Posterior vena cava (tissue), 2 donors: ENCODE measurements at regions not wholly inside any gene's neighbourhood (a gene's known extent, or its start where the extent isn't known, plus 50 kb on each side); places are given as distances from the start of the nearest gene placed in this dataset.
"Not testable (repeated sequence)": the region's sequence is repeated elsewhere in the genome, so short reads cannot be mapped to it uniquely, and the experiment has no call there.

ENCODE experiments used
- DNase-seq: peaks from one replicate; pipeline ENCODE4 v3.0.0-alpha.2; 2020; ENCODE audit warnings: low spot score
- intact Hi-C, 2 donors: fragments of 100-400 bp; cut with DNase I; formaldehyde crosslinking; loops; one replicate each; pipeline versions ENCODE4 v1.14.1 to v1.14.2; 2022 to 2023
- donor health status: DM: yes; HTN: yes; CAD: no.
- donor health status: DM: yes; HTN: yes; CAD: no.

DNA sequence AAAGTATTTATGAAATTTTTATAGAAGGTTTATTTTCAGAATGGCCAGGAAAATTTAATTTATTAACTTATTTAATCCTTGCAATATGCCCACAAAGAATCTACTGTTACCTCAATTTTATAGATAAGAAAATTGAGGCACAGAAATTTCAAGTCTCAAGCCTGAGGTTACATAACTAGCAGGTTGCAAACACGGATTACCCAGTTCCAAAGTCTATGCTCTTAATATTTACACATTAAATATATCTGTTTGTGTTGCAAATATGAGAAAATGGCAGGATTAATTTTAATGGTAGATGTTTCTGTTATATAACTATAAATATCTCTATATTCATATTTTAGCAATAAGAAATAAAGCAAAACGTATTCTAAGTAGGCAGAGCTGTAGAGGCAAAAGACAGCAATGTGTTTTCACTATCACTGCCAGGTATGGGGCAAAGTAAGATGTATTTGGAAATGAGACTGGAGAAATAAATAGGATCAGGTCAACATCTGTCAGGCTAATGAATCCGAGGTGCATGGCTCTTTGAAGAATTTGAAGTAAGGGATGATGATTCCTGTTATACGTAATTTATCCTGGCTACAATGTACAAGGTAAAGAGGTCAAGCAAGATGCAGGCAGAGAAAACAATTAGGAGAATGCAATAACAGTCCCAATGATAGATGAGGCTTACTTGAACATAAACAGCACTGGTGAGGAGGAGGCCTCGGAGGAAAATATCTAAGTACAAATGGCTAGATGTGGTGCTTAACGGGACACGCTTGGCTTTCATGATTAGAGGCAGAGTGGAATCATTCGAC is 354.1 kb upstream of the VSTM2A start:
- DNase-seq: no peak
- intact Hi-C loops: no loop called here

DNA sequence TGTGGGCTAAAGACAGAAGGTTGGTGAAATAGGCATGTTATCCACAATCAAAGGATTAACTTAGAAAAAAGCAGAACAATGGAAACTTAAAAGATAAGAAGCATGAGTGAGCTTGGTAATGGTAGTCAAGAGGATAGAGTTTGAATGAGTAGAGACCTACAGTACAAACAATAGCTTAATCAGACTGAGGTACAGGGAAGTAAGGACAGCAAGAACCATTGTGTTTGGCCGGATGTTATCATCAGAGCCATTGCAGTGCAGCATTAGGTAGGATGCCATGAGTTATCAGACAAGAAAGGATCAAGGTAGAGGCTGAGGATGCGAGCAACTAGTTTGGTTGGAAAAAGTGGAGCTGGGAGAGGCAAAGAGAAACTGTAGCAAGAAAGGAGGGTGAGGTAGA is 353.3 kb upstream of the VSTM2A start:
- intact Hi-C loops: no loop called here
- no peak for DNase-seq

DNA sequence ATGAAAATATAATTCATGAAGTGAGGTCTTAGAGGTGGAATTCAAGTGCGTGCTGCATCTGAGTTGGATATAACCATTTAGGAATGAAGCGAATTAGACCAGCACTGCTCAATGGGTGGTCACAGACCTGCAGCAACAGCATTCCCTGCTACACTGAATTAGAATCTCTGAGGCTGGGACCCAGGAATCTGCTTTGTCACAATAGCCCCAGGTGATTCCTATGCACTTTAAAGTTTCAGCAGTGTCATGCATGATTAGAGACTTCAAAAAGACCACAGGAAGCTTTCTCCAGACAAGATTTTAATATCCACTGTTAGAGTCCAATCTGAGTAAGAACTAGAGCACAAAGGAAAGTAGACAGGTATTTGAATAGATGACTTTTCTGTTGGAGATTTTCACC is 352.8 kb upstream of the VSTM2A start:
- intact Hi-C loops: no loop called here

DNA sequence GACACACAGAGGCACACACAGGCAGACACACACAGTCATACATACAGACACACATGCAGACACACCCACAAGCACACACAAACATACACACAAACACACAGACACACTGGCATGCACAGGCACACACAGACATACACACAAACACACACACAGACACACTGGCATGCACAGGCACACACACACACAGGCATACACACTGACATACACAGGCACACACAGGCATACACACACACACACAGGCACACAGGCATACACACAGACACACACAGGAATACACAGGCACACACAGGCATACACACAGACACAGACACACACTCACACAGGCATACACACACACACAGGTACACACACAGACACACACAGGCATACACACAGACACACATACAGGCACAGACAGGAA is 340.7 kb upstream of the VSTM2A start:
- no peak for DNase-seq
- intact Hi-C loops: no loop called here

More for the DNA sequence above, 352.8 kb upstream of the VSTM2A start:
- no peak for DNase-seq

DNA sequence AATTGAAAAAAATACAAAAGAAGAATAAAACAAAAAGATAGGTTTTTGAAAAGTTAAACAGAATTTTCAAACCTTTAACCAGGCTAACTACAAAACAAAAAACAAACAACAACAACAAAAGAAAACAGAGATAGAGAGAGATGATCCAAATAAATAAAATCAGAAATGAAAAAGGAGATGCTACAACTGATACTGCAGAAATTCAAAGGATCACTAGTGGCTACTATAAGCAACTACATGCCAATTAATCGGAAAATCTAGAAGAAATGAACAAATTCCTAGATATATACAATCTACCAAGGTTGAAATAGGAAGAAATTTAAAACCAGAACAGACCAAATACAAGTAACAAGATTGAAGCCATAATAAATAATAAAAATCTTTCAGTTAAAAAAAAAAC is 326.8 kb upstream of the VSTM2A start:
- DNase-seq: no peak
- intact Hi-C loops: no loop called here

DNA sequence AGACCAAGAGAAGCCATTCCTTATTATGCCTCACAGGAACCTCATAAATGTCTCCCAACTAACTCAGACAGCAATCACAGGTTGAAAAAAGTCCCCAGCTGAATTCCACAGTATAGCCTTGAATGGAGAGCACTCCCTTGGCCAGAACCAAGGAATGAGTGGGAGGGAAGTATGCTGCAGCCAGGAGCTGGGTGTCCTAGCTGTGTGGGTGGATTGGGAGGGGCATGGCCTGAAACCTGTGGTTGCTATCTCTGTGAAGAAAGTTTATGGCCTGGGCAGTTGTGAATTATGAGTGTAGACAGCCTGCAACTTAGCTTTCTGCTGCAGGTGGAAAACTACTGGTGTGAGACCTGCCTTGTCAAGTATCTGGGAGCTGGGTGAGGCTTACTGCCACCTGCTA is 316.1 kb upstream of the VSTM2A start:
- DNase-seq, intact Hi-C loops: not testable (repeated sequence)

DNA sequence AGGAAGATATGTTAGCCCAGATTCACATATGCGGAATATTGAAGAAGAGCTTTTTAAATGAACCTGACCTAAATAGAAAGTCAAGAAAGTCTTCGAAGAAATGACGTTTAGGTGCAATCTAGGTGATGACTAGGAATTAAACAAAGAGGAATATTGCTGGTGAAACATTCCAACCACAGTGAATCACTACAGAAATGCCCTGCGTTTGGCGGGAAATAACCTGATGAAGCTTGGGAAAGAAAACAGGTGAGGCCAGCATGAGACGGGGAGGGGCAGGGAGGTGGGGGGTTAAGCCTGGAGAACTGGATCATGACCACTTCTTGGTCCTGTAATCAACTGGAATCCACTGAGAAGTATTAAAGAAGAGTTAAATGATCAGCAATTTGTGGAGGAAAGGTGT is 299.4 kb upstream of the VSTM2A start:
- no peak for DNase-seq
- intact Hi-C loops: no loop called here

DNA sequence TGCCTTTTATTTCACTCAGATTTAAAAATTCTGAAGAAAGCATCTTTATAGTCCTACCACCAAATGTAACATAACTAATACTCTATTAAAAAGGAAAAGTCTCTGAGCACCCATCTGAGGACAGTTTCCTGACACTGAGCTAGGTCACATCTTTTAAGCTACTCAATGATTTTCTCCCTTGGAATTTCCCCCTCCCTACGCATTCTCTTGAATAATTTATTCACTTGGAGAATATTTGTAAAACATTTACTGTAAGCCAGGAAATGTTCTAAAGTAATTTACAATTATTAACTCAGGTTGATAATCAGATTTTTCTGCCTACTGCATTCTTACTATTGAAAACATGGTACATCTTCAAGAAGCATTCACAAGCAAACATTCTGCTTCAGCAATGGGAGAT is 297.2 kb upstream of the VSTM2A start:
- DNase-seq: no peak
- intact Hi-C loops: no loop called here

DNA sequence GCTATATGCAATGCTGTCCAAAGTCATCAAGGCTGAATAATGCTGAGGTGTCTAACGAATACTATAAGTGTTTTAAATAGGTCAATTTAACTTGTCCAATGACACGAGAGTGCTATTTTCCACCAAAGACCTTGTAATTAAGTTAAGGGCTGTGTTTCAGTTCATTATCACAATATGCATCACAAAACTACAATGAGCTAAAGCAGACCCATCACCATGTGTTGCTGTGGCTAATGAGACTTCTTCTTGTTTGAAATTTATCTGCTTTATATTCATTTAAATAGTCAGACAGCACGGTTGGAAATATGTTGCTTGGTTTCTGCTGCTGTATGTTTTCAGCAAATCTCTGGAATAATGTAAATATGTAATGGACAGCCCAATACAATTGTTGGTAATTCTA is 292.5 kb upstream of the VSTM2A start:
- intact Hi-C loops: no loop called here
- DNase-seq: no peak

DNA sequence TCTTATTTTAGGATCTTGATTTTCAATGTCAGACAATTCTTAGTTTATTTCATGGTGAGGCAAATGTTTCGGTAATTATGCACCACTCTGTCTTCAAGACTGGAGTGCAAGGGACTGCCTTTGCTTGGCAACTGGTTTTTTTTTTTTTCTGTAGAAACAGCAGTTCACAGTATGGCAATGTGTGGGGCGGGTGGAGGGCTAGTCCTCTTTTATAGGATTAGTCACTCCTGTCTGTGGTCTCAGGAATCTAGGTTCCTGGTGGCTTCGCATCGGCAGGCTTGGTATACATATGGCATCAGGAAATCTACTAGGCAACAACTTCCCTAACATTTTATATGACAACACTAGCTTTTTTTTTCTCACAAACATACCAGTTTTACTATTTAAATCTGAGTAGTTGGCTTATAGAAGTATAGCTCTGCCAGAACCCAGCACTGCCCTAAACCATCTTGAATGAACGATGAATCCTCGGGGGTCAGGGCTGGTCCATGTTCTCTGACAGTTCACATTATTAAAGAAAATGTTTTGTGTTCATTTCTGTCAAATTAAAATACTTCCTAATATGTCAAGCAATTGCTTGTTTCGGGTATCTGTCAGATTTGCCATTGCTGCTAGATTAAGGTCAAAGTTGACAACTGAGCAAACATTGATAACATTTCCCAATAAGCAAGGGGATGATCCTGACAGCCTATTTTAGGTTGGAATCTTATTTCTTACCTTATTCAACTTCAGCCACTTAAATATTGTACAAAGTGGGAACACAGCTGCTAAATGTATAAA is 289.7 kb upstream of the VSTM2A start:
- intact Hi-C loops: no loop called here
- DNase-seq: no peak

DNA sequence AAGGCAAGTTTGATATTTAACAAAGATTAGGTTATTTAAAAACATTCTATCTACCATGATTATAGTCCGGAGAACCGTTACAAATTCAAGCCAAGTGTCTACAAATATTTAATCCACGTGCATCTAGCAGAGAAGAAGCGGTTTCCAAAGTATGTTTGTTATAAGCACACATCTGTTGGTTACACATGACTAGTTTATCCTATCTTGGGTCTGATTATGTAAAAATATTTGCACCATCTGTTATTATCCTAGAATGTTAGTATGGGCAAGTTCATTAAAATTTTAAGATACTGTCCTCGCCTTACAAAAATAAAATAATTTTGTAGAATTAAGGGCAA is 289.2 kb upstream of the VSTM2A start:
- intact Hi-C loops: no loop called here
- DNase-seq: no peak

DNA sequence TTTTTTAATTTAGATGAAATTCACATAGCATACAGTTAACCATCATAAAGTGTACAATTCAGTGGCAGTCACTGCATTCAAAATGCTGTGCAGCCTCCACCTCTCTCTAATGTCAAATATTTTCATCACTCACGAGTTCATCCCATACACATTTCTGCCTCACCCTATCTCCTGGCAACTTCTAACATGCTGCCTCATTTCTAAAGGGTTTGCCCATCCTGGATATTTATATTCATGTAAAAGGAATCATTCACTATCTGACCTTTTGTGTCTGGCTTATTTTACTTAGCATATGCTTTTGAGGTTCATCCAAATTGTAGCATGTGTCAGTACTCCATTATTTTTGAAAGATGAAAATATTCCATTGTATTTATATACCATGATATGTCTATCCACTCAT is 286.9 kb upstream of the VSTM2A start:
- intact Hi-C loops: no loop called here
- DNase-seq: no peak

DNA sequence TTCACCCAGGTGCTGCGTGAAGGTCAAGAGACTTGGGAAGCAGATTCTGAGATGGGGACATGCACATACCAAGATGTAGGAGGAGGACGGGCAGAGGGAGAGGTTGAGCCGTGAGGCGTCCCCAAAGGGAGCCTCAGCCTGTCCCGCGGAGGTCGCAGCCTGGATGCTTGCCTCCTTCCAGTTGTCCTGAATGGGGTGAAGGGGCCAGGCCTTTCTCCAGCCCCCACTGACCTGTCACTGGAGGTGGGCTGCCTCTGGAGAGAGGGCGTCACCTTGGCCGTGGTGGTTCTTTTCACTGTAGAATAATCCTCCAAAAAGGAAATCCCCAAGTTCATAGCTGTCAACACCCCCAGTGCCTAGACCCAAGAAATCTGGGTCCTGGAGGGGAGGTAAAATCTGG is 283.0 kb upstream of the VSTM2A start:
- intact Hi-C loops: no loop called here
- DNase-seq: no peak

DNA sequence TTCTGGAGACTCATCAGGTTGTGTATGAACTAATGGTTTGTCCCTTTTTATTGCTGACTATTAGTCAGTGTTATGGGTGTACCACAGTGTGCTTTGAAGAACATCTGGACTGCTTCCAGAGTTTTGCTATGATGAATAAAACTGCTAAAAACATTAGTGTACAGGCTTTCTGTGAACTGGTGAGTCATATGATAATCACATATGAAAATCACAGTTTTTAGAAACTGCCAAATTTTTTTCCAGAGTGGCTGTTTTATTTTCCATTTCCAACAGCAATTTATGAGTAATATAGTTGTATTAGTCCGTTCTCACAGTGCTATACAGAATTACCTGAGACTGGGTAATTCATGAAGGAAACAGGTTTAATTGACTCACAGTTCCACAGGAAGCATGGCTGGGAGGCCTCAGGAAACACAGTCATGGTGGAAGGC is 281.2 kb upstream of the VSTM2A start:
- intact Hi-C loops: no loop called here
- no peak for DNase-seq

DNA sequence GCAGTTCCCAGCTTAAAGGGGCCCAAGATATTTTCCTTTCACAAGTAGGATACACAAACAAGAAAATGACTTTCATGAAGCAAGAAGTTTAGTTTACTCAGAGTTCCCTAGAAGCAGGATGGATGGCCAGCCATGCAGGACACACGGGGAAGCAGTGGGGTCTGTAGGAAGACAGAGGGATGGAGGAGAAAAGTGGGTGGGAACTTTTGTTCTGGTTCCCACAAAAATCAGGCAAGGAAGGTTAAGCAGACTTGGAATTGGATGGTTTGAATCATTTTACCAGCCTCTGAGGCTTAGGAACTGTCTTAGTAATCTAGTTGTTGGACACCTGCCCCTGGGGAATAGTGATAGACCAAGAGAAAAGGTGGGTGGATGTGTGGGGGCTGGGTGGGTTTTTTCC is 263.3 kb upstream of the VSTM2A start:
- no peak for DNase-seq
- intact Hi-C loops: no loop called here

DNA sequence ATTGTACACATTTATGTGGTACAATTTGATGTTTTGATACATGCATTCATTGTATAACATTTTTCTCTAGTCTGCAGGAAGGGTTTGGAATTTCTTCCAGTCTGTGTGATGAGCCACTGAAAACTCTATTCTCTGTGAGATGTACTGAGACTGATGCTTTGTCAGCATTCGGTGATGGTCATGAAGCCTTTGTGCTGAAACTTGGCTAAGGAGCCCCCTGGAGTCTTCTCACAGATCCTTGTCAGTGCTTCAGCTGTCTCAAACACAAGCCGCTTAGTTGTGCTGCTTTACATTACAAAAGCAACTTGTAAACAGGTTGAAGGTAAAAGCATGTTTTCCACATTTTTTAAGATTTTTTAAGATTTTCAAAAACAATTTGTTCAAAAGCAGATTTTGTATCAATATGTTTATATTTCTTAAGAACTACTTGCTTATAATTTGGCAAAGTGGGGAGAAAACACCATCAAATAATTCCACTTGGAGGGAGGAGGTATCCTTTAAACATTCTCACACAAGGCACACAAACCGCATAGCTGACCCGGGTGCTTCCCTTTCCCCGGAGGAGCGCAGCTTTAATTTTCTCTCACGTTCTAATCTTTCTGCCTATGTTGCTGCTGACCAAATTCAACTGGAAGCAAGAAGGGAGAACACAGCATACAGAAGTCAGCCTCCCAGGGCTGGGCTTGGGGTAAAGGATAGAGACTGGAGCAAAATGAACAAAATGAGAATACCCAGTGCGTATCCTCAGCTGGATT is 249.8 kb upstream of the VSTM2A start:
- intact Hi-C loops: no loop called here
- DNase-seq: no peak

DNA sequence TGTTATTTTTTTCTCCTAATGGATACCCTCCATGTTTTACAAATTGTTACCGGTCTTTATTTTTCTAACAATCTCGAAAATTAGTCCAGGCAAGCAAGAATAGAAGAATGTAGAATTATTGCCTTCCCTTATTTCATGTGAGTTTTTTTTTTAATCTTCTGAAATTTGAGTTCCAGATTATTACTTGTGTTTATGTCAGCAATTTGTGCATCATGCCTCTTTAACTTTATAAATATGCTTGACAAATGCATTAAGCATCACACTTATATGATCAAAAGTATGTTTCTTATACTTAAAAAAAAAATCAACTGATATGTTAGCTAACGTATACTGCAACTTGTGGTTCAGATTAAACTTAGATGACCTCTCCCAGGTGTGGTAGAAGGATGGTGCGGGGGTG is 242.7 kb upstream of the VSTM2A start:
- intact Hi-C loops: loop anchor here in 1 of 2 donors (5.0 kb wide), 1 partner anchor 172 kb away; no protein-coding TSS in a partner anchor
- no peak for DNase-seq

DNA sequence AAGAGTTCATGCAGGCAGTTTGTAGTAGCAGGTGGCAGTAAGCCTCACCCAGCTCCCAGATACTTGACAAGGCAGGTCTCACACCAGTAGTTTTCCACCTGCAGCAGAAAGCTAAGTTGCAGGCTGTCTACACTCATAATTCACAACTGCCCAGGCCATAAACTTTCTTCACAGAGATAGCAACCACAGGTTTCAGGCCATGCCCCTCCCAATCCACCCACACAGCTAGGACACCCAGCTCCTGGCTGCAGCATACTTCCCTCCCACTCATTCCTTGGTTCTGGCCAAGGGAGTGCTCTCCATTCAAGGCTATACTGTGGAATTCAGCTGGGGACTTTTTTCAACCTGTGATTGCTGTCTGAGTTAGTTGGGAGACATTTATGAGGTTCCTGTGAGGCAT is 226.2 kb upstream of the VSTM2A start:
- DNase-seq, intact Hi-C loops: not testable (repeated sequence)

DNA sequence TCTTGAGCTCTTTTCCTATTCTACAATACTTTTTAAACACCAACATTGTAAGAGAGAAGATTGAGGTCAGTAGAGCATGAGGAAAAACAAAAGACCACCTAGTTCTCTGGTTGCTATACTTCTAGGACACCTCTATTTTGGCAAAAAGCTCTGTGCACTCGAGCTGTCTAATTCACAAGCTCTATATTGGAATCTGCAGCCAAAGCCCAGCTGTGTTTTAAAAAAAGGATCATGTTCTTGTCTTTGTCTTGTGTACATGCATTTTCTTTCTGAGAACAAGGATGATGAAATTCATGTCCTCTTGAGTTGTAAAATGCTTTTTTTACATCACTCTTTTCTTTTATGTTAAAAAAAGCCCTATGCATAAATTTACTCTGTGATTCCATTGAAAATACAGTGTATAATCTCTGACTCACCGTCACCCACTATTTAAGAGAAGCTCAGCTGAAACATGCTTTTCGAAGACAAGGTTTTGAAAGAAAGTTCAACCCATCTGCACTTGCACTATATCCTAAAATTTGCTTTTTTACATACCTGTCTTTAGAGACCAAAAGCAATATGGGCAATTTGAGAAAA is 215.5 kb upstream of the VSTM2A start:
- no peak for DNase-seq
- intact Hi-C loops: loop anchor here in 1 of 2 donors (10.0 kb wide), 1 partner anchor 92 kb away; no protein-coding TSS in a partner anchor
